LHCN-M2 (cell line): ENCODE measurements at regions not wholly inside any gene's neighbourhood (a gene's known extent, or its start where the extent isn't known, plus 50 kb on each side); places are given as distances from the start of the nearest gene placed in this dataset.

Experiments
- DNase-seq: peaks from one replicate; pipeline ENCODE4 v3.0.0-alpha.2; 2012; ENCODE audit warnings: low read depth

- no peak for DNase-seq
These were observed 49.9 kb upstream of the SLC14A2 start for GRCh38 chr18:45565280-45565970.
